ENCODE measurements at regions not wholly inside any gene's neighbourhood (a gene's known extent, or its start where the extent isn't known, plus 50 kb on each side); places are given as distances from the start of the nearest gene placed in this dataset.

DNA sequence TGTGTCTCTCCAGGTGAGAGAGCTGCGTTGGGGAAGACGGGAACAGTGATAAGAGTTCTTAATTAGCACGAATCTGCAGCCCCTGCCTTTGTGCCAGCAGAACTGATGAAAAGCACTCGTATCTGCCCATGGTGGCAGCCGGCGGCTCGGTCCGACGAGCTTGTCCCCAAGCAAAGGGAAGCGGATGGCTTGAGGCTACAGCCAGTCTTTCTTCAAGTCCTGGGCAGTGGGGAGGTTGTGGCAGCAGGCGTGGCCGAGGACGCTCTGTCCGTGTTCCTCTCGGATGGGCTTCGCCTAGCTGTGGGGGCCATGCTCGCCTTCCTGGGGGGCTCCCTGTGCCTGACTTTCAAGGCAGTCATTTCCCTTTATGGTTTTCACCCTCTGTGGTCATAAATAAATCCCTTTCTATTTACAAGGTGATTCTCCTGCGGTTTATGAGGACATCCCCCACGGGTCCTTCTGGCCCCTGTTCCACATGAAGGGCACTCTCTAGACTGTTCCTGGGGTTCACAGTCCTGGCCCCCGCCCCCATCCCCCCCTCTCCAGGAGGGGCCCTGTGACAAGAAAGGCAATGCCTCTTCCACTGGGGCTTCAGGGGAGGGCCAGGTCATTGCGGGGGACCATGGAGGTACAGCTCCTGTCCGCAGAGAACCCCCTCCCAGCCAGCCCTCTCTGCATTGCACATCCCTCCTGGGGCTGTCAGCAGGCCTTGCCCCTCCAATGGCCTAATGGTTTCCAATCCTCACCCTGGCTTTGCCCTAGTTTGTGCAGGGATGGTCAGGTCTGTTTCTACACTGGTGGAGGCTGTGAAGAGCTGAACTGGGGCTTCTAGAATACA, 1212.3 kb downstream of the BRD1 start:
- TF ChIP-seq, protein P1, sequence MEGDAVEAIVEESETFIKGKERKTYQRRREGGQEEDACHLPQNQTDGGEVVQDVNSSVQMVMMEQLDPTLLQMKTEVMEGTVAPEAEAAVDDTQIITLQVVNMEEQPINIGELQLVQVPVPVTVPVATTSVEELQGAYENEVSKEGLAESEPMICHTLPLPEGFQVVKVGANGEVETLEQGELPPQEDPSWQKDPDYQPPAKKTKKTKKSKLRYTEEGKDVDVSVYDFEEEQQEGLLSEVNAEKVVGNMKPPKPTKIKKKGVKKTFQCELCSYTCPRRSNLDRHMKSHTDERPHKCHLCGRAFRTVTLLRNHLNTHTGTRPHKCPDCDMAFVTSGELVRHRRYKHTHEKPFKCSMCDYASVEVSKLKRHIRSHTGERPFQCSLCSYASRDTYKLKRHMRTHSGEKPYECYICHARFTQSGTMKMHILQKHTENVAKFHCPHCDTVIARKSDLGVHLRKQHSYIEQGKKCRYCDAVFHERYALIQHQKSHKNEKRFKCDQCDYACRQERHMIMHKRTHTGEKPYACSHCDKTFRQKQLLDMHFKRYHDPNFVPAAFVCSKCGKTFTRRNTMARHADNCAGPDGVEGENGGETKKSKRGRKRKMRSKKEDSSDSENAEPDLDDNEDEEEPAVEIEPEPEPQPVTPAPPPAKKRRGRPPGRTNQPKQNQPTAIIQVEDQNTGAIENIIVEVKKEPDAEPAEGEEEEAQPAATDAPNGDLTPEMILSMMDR (IDR thresholded peaks at IDR 0.05; ENCODE audit: borderline replicate concordance, insufficient read depth, low read depth, low read length): no peak
- H3K4me3 ChIP-seq (ENCODE audit: low read depth, low read length): no peak overlapping the region

DNA sequence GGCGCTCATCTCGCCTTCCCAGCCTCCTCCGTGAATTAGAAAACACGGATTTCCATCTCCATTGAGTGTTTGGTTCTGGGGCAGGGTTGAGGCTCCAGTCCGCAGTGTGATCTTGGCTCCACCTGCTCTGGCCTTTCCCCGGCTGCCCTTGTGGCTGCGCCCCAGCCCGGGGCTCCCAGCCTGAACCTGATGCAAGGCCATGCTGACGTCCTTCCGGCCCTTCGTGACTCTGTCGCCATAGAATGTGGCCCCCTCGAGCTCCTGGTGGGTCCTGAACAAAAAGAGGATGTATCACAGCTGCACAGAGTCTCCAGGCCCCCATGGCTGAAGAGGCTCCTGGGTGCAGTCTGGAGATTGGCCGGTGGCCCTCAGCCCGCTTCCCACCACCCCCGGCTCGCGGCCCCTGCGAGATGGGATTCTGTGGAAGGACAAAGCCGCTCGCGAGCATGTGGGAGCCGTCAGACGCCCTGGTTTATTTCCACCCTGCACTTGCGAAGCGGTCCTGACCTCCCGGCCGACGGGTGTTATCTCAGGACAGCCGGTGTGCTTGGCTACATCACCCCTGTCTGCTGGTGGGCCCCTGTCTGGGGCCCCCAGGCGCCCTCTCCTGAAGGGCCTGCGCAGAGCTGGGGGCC, 1214.0 kb downstream of the BRD1 start:
- TF ChIP-seq, protein P1 (IDR thresholded peaks at IDR 0.05; ENCODE audit: borderline replicate concordance, insufficient read depth, low read depth, low read length): no peak
- no peak overlapping the region for H3K4me3 ChIP-seq (ENCODE audit: low read depth, low read length)

DNA sequence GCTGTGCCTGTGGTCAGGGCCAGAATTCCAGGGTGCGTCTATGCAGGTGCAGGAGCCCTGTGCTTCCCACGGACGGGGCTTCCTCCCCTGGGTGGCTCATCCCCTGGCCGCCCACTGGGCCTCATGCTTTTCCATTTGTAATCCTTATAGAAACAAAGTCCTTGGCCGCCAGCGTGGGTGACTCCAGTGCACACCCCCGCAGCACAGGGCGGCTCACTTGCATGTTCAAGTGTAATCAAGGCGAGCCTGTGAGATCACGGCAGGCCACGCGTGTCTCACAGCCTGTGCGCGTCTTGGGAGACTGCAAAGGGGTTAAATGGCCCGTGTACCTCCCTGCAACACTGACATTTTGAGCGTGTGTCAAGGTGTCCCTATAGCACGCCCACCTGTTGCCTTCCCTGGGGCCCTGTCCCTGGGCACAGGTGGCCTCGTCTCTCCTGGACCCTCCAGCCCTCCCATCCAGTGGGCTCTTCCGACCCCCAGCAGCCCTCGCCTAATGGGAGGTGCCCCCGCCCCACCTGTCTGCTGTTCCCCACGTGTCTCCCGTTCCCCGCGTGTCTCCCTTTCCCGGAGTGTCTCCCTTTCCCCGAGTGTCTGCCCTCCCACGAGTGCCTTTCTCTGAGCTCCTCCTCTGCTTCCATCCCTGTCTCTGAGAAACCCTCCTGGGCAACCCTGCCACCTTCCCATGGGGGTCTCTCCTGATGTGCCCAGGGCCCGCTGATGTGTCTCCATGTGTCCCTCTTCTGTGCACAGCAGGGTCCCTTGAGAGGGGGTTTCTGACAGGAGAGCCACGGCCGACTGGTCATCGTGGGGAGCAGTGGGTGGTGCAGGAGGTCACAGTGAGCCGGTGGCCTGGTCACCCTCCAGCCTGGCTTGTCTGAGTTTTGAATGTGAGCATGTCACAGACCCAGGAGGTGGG, 1215.3 kb downstream of the BRD1 start:
- TF ChIP-seq, protein P1 (IDR thresholded peaks at IDR 0.05; ENCODE audit: borderline replicate concordance, insufficient read depth, low read depth, low read length): no peak
- H3K4me3 ChIP-seq (ENCODE audit: low read depth, low read length): no peak overlapping the region

DNA sequence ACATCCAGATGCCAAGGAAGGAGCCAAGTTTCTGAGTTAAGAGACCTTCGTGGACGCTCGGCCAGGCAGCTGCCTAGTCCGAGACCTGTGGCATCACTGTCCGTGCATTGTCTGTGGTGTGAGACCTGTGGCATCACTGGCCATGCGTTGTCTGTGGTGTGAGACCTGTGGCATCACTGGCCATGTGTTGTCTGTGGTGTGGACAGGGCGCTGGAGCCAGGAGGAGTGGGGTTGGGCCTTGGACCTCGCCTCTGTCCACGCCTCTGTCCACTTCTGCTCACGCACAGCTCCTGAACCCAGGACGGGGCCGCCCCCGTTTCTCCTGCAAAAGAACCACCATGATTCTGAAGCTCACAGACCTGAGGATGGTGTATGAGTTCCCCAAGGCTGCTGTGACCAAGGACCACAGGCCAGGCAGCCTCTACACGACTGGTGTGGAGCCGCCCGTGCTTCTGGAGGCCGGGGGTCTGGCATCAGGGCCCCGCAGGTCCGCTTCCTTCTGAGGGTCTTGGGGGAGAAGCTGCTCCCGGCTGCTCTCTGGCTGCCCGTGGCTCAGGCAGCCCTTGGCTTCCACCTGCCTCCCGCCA, 1218.3 kb downstream of the BRD1 start:
- TF ChIP-seq, protein P1 (IDR thresholded peaks at IDR 0.05; ENCODE audit: borderline replicate concordance, insufficient read depth, low read depth, low read length): no peak
- H3K4me3 ChIP-seq (ENCODE audit: low read depth, low read length): no peak overlapping the region

DNA sequence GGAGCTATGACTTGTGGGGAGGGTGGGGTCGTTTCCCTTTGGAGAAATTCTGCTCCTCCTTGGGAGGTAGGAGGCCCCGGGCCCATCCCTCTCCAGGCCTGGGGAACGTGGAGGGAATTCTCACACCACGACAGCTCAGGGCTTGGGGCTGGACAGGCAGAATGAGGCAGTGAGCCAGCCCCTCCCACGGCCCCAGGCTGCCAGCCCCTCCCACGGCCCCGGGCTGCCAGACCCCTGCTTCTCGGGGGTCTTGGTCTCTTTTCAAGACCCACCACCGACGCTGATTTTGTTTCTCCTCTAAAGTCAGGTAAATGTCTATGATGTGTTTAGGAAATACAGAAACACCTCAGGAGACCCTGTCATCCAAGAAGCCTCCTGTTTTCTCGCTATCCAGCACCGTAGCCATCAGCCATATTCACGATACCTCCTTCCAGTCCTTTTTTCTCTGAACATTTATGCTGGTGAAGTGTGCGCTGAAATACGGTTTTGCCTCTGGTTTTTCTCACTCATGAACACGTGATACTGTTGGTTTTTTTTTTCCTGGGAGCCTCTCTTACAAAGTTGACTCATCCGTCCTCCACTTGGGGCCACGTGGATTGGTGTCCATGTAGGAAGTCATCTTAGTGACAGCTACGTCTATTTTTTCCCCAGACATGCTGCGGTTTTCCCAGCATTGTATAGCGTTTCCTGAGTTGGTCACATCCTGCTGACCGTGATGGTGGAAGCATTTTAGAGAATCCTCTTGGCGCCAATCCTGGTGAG, 1219.6 kb downstream of the BRD1 start:
- no peak overlapping the region for H3K4me3 ChIP-seq (ENCODE audit: low read depth, low read length)
- TF ChIP-seq, protein P1 (IDR thresholded peaks at IDR 0.05; ENCODE audit: borderline replicate concordance, insufficient read depth, low read depth, low read length): no peak

DNA sequence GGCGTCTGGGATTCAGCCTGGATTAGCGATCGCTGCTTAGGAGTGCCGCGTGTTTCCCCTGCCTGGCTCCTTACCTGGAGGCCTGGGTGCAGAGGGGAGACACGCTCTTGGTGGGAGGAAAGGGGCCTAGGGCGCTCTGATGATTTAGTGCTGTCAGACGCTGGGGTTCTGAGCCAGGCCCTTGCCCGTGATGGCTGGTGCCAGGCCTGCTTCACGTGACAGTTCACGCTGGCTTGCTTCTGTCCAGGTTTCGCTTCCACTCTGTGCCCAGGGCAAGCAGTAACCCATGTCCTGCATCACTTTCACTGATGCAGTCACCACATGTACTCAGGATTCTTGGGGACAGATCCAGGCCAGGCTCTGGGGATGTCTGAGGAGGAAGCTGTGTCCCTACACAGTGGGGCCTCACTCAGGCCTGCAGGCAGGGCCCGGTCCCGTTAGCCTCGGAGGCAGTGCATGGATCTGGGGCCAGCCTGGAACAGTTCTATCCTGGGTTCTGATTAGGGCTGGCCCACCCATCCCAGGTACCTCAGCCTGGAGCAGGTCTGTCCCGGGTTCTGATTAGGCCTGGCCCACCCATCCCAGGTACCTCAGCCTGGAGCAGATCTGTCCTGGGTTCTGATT, 1220.9 kb downstream of the BRD1 start:
- TF ChIP-seq, protein P1 (IDR thresholded peaks at IDR 0.05; ENCODE audit: borderline replicate concordance, insufficient read depth, low read depth, low read length): no peak
- H3K4me3 ChIP-seq (ENCODE audit: low read depth, low read length): no peak overlapping the region
